ENCODE measurements at regions not wholly inside any gene's neighbourhood (a gene's known extent, or its start where the extent isn't known, plus 50 kb on each side); places are given as distances from the start of the nearest gene placed in this dataset.
"Not testable (repeated sequence)": the region's sequence is repeated elsewhere in the genome, so short reads cannot be mapped to it uniquely, and the experiment has no call there.

DNA sequence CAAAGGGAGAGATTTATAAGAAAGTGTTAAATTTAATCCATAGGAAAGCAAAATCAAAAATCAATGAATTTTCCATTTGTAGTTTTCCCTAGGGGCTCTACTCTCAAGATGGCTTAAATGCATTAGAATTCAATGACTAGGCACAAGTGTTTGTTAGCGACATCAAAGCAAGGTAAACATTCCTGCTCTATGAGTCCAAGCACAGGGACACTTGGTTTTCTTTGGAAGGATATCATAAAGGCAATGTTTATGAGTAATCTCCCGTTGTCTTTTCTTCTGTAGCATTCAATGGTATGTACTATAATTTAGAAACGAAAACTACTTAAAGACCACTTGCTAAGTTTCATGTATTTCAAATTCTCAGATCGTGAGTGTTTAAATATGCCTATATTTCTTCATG, 54.8 kb upstream of the ZNF717 start:
- H3K27ac Mint-ChIP-seq (ENCODE audit: unreplicated experiment); H3K4me3 ChIP-seq (ENCODE audit: low read depth, low read length); H3K4me1 Mint-ChIP-seq (ENCODE audit: low read depth, unreplicated experiment); POLR2A ChIA-PET; H3K9me3 ChIP-seq; CTCF ChIA-PET; H3K27me3 Mint-ChIP-seq (ENCODE audit: insufficient read depth, unreplicated experiment); BruUV-seq (replicated peaks); H3K27me3 ChIP-seq (replicated peaks; ENCODE audit: control insufficient read depth, insufficient read depth, low read length); H3K36me3 ChIP-seq (ENCODE audit: control insufficient read depth, insufficient read depth, low read length); H3K36me3 Mint-ChIP-seq (ENCODE audit: insufficient read depth, unreplicated experiment); DNase-seq; intact Hi-C loops (cut with micrococcal nuclease; ENCODE audit: unreplicated experiment); H3K4me3 Mint-ChIP-seq (ENCODE audit: unreplicated experiment); H3K9me3 Mint-ChIP-seq (ENCODE audit: unreplicated experiment); H3K4me1 ChIP-seq: not testable (repeated sequence)

DNA sequence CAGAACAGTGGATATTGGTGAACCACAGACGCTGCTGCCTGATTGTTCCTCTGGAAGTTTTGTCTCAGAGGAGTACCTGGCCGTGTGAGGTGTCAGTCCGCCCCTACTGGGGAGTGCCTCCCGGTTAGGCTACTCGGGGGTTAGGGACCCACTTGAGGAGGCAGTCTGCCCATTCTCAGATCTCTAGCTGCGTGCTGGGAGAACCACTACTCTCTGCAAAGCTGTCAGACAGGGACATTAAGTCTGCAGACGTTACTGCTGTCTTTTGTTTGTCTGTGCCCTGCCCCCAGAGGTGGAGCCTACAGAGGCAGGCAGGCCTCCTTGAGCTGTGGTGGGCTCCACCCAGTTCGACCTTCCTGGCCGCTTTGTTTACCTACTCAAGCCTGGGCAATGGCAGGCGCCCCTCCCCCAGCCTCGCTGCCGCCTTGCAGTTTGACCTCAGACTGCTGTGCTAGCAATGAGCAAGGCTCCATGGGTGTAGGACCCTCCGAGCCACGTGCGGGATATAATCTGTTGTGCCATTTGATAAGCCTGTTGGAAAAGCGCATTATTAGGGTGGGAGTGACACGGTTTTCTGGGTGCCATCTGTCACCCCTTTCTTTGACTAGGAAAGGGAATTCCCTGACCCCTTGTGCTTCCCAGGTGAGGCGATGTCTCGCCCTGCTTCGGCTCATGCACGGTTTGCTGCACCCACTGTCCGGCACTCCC, 65.1 kb upstream of the ZNF717 start:
- H3K4me1 Mint-ChIP-seq (ENCODE audit: low read depth, unreplicated experiment); POLR2A ChIA-PET; H3K36me3 Mint-ChIP-seq (ENCODE audit: insufficient read depth, unreplicated experiment); H3K36me3 ChIP-seq (ENCODE audit: control insufficient read depth, insufficient read depth, low read length); H3K27ac Mint-ChIP-seq (ENCODE audit: unreplicated experiment); CTCF ChIA-PET; H3K27me3 Mint-ChIP-seq (ENCODE audit: insufficient read depth, unreplicated experiment); H3K9me3 ChIP-seq; H3K4me1 ChIP-seq; H3K4me3 ChIP-seq (ENCODE audit: low read depth, low read length); H3K9me3 Mint-ChIP-seq (ENCODE audit: unreplicated experiment); H3K27me3 ChIP-seq (replicated peaks; ENCODE audit: control insufficient read depth, insufficient read depth, low read length); BruUV-seq (replicated peaks); H3K4me3 Mint-ChIP-seq (ENCODE audit: unreplicated experiment); intact Hi-C loops (cut with micrococcal nuclease; ENCODE audit: unreplicated experiment): not testable (repeated sequence)
- peak in 1 of 2 experiments; percentile 42 for DNase-seq

DNA sequence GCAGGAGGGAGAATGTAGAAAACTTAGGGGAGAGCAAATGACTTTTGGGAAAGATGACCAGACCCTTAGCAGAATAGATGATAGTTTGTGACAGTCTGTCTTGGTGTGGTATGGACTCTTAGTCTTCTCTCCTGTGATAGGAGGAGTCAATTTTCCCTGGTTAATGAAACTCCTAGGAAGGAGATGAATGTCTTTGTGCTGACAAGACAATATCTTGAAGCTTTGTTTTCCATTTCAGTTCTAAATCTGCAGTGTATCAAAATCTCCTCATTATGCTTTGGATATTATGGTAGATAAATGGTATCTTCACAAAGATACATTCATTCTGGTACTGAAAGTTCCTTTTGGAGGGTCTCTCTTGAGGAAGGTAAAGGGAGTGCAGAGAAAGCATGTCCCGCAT, 77.8 kb upstream of the ZNF717 start:
- DNase-seq = no peak
- TF ChIP-seq, protein P1, sequence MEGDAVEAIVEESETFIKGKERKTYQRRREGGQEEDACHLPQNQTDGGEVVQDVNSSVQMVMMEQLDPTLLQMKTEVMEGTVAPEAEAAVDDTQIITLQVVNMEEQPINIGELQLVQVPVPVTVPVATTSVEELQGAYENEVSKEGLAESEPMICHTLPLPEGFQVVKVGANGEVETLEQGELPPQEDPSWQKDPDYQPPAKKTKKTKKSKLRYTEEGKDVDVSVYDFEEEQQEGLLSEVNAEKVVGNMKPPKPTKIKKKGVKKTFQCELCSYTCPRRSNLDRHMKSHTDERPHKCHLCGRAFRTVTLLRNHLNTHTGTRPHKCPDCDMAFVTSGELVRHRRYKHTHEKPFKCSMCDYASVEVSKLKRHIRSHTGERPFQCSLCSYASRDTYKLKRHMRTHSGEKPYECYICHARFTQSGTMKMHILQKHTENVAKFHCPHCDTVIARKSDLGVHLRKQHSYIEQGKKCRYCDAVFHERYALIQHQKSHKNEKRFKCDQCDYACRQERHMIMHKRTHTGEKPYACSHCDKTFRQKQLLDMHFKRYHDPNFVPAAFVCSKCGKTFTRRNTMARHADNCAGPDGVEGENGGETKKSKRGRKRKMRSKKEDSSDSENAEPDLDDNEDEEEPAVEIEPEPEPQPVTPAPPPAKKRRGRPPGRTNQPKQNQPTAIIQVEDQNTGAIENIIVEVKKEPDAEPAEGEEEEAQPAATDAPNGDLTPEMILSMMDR (IDR thresholded peaks at IDR 0.05; ENCODE audit: insufficient read depth in 1 of 2, low read depth in 1 of 2, low read length in 1 of 2, severe bottlenecking in 1 of 2, unreplicated experiment in 1 of 2) = no peak
- no peak overlapping the region for H3K27ac Mint-ChIP-seq (ENCODE audit: unreplicated experiment)
- no peaks in the 10 kb centered on the region for H3K36me3 ChIP-seq (ENCODE audit: control insufficient read depth, insufficient read depth, low read length)
- no peaks in the 10 kb centered on the region for H3K9me3 Mint-ChIP-seq (ENCODE audit: unreplicated experiment)
- no peak overlapping the region for H3K4me3 ChIP-seq (ENCODE audit: low read depth, low read length)
- CTCF ChIA-PET = no interaction called here
- no peaks in the 10 kb centered on the region for H3K27me3 Mint-ChIP-seq (ENCODE audit: insufficient read depth, unreplicated experiment)
- no peaks in the 10 kb centered on the region for H3K4me1 ChIP-seq
- no peak overlapping the region for H3K4me3 Mint-ChIP-seq (ENCODE audit: unreplicated experiment)
- H3K4me1 Mint-ChIP-seq (ENCODE audit: low read depth, unreplicated experiment) = no peaks in the 10 kb centered on the region
- POLR2A ChIA-PET = no interaction called here
- intact Hi-C loops (cut with micrococcal nuclease; ENCODE audit: unreplicated experiment) = no loop called here
- no TSS peak for BruUV-seq (replicated peaks)
- H3K36me3 Mint-ChIP-seq (ENCODE audit: insufficient read depth, unreplicated experiment) = no peaks in the 10 kb centered on the region
- no peaks in the 10 kb centered on the region for H3K9me3 ChIP-seq
- no peaks in the 10 kb centered on the region for H3K27me3 ChIP-seq (replicated peaks; ENCODE audit: control insufficient read depth, insufficient read depth, low read length)

DNA sequence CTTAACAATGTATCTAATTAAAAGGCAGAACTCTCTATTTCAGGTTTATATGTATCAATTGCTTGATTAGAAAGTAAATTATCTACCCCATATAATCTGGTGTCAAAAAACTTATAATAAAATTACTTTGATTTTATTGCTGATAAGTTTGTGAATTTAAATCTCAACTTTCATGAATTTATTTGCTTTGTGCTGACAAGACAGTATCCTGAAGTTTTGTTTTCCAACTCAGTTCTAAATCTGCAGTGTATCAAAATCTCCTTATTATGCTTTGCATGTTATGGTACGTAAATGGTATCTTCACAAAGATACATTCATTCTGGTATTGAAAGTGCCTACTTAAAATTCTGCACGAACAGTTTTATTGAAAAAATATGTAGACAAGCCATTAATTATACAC, 78.5 kb upstream of the ZNF717 start:
- H3K27ac Mint-ChIP-seq (ENCODE audit: unreplicated experiment) = no peak overlapping the region
- no peaks in the 10 kb centered on the region for H3K36me3 Mint-ChIP-seq (ENCODE audit: insufficient read depth, unreplicated experiment)
- no peaks in the 10 kb centered on the region for H3K4me1 Mint-ChIP-seq (ENCODE audit: low read depth, unreplicated experiment)
- intact Hi-C loops (cut with micrococcal nuclease; ENCODE audit: unreplicated experiment) = no loop called here
- H3K9me3 Mint-ChIP-seq (ENCODE audit: unreplicated experiment) = no peaks in the 10 kb centered on the region
- Histone ChIP-seq H3K4me3 (ENCODE audit: low read depth, low read length) (no peak overlapping the region), H3K27me3 (replicated peaks; ENCODE audit: control insufficient read depth, insufficient read depth, low read length) (no peaks in the 10 kb centered on the region), H3K36me3 (ENCODE audit: control insufficient read depth, insufficient read depth, low read length) (no peaks in the 10 kb centered on the region), H3K9me3 (no peaks in the 10 kb centered on the region), H3K4me1 (no peaks in the 10 kb centered on the region)
- TF ChIP-seq, protein P1 (IDR thresholded peaks at IDR 0.05; ENCODE audit: insufficient read depth in 1 of 2, low read depth in 1 of 2, low read length in 1 of 2, severe bottlenecking in 1 of 2, unreplicated experiment in 1 of 2) = no peak
- no TSS peak for BruUV-seq (replicated peaks)
- H3K4me3 Mint-ChIP-seq (ENCODE audit: unreplicated experiment) = no peak overlapping the region
- DNase-seq = no peak
- ChIA-PET POLR2A (no interaction called here), CTCF (no interaction called here)
- H3K27me3 Mint-ChIP-seq (ENCODE audit: insufficient read depth, unreplicated experiment) = no peaks in the 10 kb centered on the region

DNA sequence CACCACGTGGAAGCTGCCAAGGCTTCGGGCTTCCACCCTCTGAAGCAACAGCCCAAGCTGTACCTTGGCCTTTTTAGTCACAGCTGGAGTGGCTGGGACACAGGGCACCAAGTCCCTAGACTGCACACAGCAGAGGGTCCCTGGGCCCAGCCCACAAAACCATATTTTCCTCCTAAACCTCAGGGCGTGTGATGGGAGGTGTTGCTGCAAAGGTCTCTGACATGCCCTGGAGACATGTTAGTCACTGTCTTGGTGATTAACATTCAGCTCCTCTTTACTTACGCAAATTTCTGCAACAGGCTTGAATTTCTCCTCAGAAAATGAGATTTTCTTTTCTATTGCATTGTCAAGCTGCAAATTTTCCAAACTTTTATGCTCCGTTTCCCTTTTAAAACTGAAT, 98.4 kb upstream of the ZNF717 start:
- H3K27me3 Mint-ChIP-seq (ENCODE audit: insufficient read depth, unreplicated experiment); DNase-seq; H3K4me3 ChIP-seq (ENCODE audit: low read depth, low read length); H3K9me3 ChIP-seq; H3K36me3 ChIP-seq (ENCODE audit: control insufficient read depth, insufficient read depth, low read length); H3K4me1 ChIP-seq; H3K27me3 ChIP-seq (replicated peaks; ENCODE audit: control insufficient read depth, insufficient read depth, low read length); CTCF ChIA-PET; H3K4me1 Mint-ChIP-seq (ENCODE audit: low read depth, unreplicated experiment); POLR2A ChIA-PET; H3K9me3 Mint-ChIP-seq (ENCODE audit: unreplicated experiment); H3K27ac Mint-ChIP-seq (ENCODE audit: unreplicated experiment); intact Hi-C loops (cut with micrococcal nuclease; ENCODE audit: unreplicated experiment); H3K36me3 Mint-ChIP-seq (ENCODE audit: insufficient read depth, unreplicated experiment); BruUV-seq (replicated peaks); H3K4me3 Mint-ChIP-seq (ENCODE audit: unreplicated experiment): not testable (repeated sequence)

Data from Caco-2 (cell line).